VCaP (cell line): ENCODE measurements at regions not wholly inside any gene's neighbourhood (a gene's known extent, or its start where the extent isn't known, plus 50 kb on each side); places are given as distances from the start of the nearest gene placed in this dataset.

Source experiments
- H3K27ac ChIP-seq: fragments of 450-650 bp; 2 replicates; pipeline ENCODE4 v1.5.1; 2017
- CTCF ChIP-seq: fragments of 450-650 bp; conservative IDR thresholded peaks from 2 replicates; pipeline ENCODE4 v1.5.1; 2017; ENCODE audit warnings: mild to moderate bottlenecking, moderate library complexity

- H3K27ac ChIP-seq, result peak overlapping the region; percentile 26; the same call in 1 of the 2 replicates
- no peak for TF ChIP-seq CTCF
Observed at GRCh38 chr2:21498016-21498415, 374.2 kb downstream of the TDRD15 start.

- H3K27ac ChIP-seq, result no peak overlapping the region
- TF ChIP-seq CTCF, result no peak
Observed at GRCh38 chr2:21500401-21500945, 376.7 kb downstream of the TDRD15 start.

GRCh38 chr2:21501376-21502027, 377.7 kb downstream of the TDRD15 start:
- no peak for TF ChIP-seq CTCF
- no peak overlapping the region for H3K27ac ChIP-seq

- TF ChIP-seq CTCF, result no peak
- no peak overlapping the region for H3K27ac ChIP-seq
Observed at GRCh38 chr2:21515903-21516302, 392.1 kb downstream of the TDRD15 start.

- TF ChIP-seq CTCF, result no peak
- no peak overlapping the region for H3K27ac ChIP-seq
Observed at GRCh38 chr2:21519412-21519811, 395.6 kb downstream of the TDRD15 start.

GRCh38 chr2:21519821-21520220, 396.1 kb downstream of the TDRD15 start:
- no peak for TF ChIP-seq CTCF

GRCh38 chr2:21535826-21536225, 412.1 kb downstream of the TDRD15 start:
- no peak overlapping the region for H3K27ac ChIP-seq
- no peak for TF ChIP-seq CTCF

More at GRCh38 chr2:21519821-21520220, 396.1 kb downstream of the TDRD15 start:
- no peak overlapping the region for H3K27ac ChIP-seq
